ENCODE measurements at regions not wholly inside any gene's neighbourhood (a gene's known extent, or its start where the extent isn't known, plus 50 kb on each side); places are given as distances from the start of the nearest gene placed in this dataset.

DNA sequence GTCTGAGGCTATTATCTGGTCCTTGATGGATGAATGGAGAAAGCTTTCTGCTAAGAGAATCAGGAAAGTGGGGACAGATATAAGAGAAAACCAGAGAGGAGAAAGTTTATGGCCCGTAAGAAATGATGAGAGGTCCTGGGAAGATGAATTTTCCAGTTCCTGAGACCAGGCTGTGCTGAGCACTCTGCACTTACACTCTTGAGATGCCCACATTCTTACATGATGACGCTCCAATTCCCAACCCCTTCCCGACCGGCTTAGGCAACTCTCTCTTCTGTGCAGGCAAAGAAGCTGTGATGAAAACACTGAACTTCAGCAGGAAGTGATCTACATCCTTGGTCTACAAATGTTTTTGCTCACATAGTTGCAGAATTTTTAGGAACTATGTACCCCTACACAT, 417.0 kb downstream of the ARHGEF28 start:
- H3K27me3 Mint-ChIP-seq = peaks cover 0 to 3% of the 10 kb centered on the region in 2 donors
- ATAC-seq (no peak), DNase-seq (ENCODE audit: low spot score) (no peak)
- H3K27ac Mint-ChIP-seq = no peak overlapping the region
- H3K9me3 Mint-ChIP-seq = no peaks in the 10 kb centered on the region
- H3K4me3 Mint-ChIP-seq = no peak overlapping the region
- no peaks in the 10 kb centered on the region for H3K4me1 Mint-ChIP-seq (ENCODE audit: low read depth in 2 of 2)
- H3K36me3 Mint-ChIP-seq = no peaks in the 10 kb centered on the region

DNA sequence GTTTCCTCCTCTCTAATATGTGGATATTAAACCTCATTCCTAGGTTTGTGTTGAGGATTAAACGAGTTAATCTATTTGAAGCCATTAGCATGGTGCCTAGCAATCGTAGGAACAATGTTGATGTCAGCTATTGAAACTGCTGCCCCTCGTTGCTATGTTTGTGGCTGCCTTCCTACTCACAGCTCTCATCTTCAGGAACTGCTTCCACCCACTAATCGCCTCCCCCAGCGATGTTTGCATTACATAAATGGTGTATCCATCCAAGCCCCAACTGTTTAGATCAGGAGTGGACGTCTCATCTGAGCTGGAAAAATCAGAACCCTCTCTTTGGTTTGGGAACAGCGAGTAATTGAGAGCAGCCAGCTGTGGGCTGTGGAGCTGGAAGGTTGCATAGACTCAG, 416.6 kb downstream of the ARHGEF28 start:
- H3K4me1 Mint-ChIP-seq (ENCODE audit: low read depth in 2 of 2) = no peaks in the 10 kb centered on the region
- no peak overlapping the region for H3K4me3 Mint-ChIP-seq
- no peak for ATAC-seq
- no peak overlapping the region for H3K27ac Mint-ChIP-seq
- no peak for DNase-seq (ENCODE audit: low spot score)
- no peaks in the 10 kb centered on the region for H3K9me3 Mint-ChIP-seq
- peaks cover 0 to under 1% of the 10 kb centered on the region in 2 donors for H3K27me3 Mint-ChIP-seq
- H3K36me3 Mint-ChIP-seq = no peaks in the 10 kb centered on the region

- Mint-ChIP-seq H3K36me3 (no peaks in the 10 kb centered on the region), H3K27me3 (no peaks in the 10 kb centered on the region), H3K27ac (no peak overlapping the region), H3K4me3 (no peak overlapping the region), H3K4me1 (ENCODE audit: low read depth in 2 of 2) (no peaks in the 10 kb centered on the region), H3K9me3 (no peaks in the 10 kb centered on the region)
- ATAC-seq (no peak), DNase-seq (ENCODE audit: low spot score) (no peak)
These were observed 415.9 kb downstream of the ARHGEF28 start for GRCh38 chr5:74041913-74042312.

- H3K27ac Mint-ChIP-seq = no peak overlapping the region
- no peaks in the 10 kb centered on the region for H3K36me3 Mint-ChIP-seq
- H3K4me3 Mint-ChIP-seq = no peak overlapping the region
- peaks cover 0 to 6% of the 10 kb centered on the region in 2 donors for H3K4me1 Mint-ChIP-seq (ENCODE audit: low read depth in 2 of 2)
- H3K27me3 Mint-ChIP-seq = peaks cover 0 to 6% of the 10 kb centered on the region in 2 donors
- no peak for ATAC-seq
- H3K9me3 Mint-ChIP-seq = no peaks in the 10 kb centered on the region
- DNase-seq (ENCODE audit: low spot score) = no peak
These were observed 415.0 kb downstream of the ARHGEF28 start for GRCh38 chr5:74040811-74041491.

- Mint-ChIP-seq H3K27me3 (peaks cover 0 to 6% of the 10 kb centered on the region in 2 donors), H3K9me3 (no peaks in the 10 kb centered on the region), H3K27ac (no peak overlapping the region), H3K4me3 (no peak overlapping the region), H3K36me3 (no peaks in the 10 kb centered on the region), H3K4me1 (ENCODE audit: low read depth in 2 of 2) (peaks cover 0 to 6% of the 10 kb centered on the region in 2 donors)
- DNase-seq (ENCODE audit: low spot score) = no peak
- peak in 1 of 2 donors; percentile 26 for ATAC-seq
These were observed 414.1 kb downstream of the ARHGEF28 start for GRCh38 chr5:74040065-74040551.

DNA sequence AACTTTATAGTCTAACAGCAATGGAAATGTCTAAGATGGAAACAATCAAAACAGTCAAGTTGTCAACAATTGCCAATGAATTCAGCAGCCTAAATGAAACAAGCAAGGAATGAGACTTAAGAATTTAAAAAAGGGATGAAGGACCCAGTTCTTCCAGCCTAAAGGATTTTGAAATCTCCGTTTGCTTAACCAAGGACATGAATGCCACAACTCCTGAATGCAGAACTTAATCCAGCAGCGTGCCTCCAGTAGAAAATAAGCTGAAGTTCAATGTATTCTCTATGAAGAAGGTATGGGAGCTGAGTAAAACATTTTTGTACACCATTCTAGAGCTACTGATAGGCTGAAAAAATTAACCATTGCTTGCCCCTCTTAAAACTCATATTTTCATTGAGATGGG, 411.3 kb downstream of the ARHGEF28 start:
- no peak for DNase-seq (ENCODE audit: low spot score)
- Mint-ChIP-seq H3K27me3 (peaks cover 10 to 16% of the 10 kb centered on the region in 2 donors), H3K4me1 (ENCODE audit: low read depth in 2 of 2) (peaks cover 0 to 6% of the 10 kb centered on the region in 2 donors), H3K36me3 (no peaks in the 10 kb centered on the region), H3K9me3 (no peaks in the 10 kb centered on the region), H3K27ac (no peak overlapping the region), H3K4me3 (no peak overlapping the region)
- no peak for ATAC-seq

- Mint-ChIP-seq H3K4me3 (no peak overlapping the region), H3K36me3 (no peaks in the 10 kb centered on the region), H3K4me1 (ENCODE audit: low read depth in 2 of 2) (peaks cover 0 to 6% of the 10 kb centered on the region in 2 donors), H3K9me3 (no peaks in the 10 kb centered on the region), H3K27ac (no peak overlapping the region), H3K27me3 (peaks cover 10 to 18% of the 10 kb centered on the region in 2 donors)
- DNase-seq (ENCODE audit: low spot score) (no peak), ATAC-seq (peak in 1 of 2 donors; percentile 61)
These were observed 409.5 kb downstream of the ARHGEF28 start for GRCh38 chr5:74035521-74035937.

- no peaks in the 10 kb centered on the region for H3K9me3 Mint-ChIP-seq
- ATAC-seq = no peak
- peaks cover 0 to 6% of the 10 kb centered on the region in 2 donors for H3K4me1 Mint-ChIP-seq (ENCODE audit: low read depth in 2 of 2)
- no peak for DNase-seq (ENCODE audit: low spot score)
- peaks cover 16 to 26% of the 10 kb centered on the region in 2 donors for H3K27me3 Mint-ChIP-seq
- no peak overlapping the region for H3K27ac Mint-ChIP-seq
- no peaks in the 10 kb centered on the region for H3K36me3 Mint-ChIP-seq
- H3K4me3 Mint-ChIP-seq = no peak overlapping the region
These were observed 408.7 kb downstream of the ARHGEF28 start for GRCh38 chr5:74034733-74035132.

GRCh38 chr5:74032617-74033016, 406.6 kb downstream of the ARHGEF28 start:
- ATAC-seq = no peak
- peaks cover 19 to 27% of the 10 kb centered on the region in 2 donors for H3K27me3 Mint-ChIP-seq
- H3K27ac Mint-ChIP-seq = no peak overlapping the region
- no peaks in the 10 kb centered on the region for H3K9me3 Mint-ChIP-seq
- no peak for DNase-seq (ENCODE audit: low spot score)
- peaks cover 0 to 6% of the 10 kb centered on the region in 2 donors for H3K4me1 Mint-ChIP-seq (ENCODE audit: low read depth in 2 of 2)
- H3K36me3 Mint-ChIP-seq = no peaks in the 10 kb centered on the region
- H3K4me3 Mint-ChIP-seq = no peak overlapping the region

DNA sequence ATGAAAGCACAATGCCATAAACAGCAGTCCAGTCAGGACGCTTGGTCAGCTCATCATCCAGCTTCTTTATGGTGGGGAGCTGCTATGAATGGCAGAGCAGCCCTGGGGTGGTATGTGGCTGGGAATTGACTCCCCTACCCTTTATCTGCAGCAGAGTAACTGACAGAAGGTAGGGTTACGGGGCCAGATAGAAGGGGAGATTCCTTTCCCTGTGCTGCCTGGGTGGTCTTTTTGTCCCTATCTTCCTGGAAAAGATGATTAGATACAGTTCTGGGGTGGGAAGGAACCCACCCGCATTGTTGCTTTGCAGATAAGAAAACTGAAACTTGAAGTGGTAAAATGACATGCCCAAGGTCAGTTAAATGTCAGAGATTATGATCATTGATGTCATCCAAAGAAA, 405.5 kb downstream of the ARHGEF28 start:
- ATAC-seq (no peak), DNase-seq (ENCODE audit: low spot score) (no peak)
- H3K9me3 Mint-ChIP-seq = no peaks in the 10 kb centered on the region
- H3K27me3 Mint-ChIP-seq = peaks cover 19 to 26% of the 10 kb centered on the region in 2 donors
- no peaks in the 10 kb centered on the region for H3K36me3 Mint-ChIP-seq
- no peak overlapping the region for H3K4me3 Mint-ChIP-seq
- H3K4me1 Mint-ChIP-seq (ENCODE audit: low read depth in 2 of 2) = peaks cover 0 to 6% of the 10 kb centered on the region in 2 donors
- H3K27ac Mint-ChIP-seq = no peak overlapping the region

DNA sequence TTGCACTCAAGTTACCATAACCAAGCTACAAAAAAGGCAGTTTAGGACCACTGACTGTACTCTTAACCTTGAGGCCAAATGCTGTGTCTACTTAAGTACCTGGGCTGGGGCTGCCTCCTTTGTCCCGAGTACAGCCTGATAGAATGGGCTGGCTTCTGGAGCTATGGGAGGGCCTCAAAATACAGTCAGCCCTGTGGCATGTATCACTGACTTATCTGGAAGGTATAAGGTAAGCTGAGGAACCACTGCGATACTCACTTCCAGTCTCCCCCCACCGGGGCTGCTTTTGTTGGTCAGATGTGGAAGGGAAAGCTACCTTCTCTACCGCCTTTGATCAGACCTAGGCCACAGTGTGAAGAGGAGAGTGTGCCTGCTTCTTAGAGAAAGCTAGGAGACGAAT, 404.8 kb downstream of the ARHGEF28 start:
- ATAC-seq (peak in 1 of 2 donors; percentile 11), DNase-seq (ENCODE audit: low spot score) (no peak)
- no peak overlapping the region for H3K4me3 Mint-ChIP-seq
- no peaks in the 10 kb centered on the region for H3K9me3 Mint-ChIP-seq
- no peak overlapping the region for H3K27ac Mint-ChIP-seq
- H3K36me3 Mint-ChIP-seq = no peaks in the 10 kb centered on the region
- no peaks in the 10 kb centered on the region for H3K4me1 Mint-ChIP-seq (ENCODE audit: low read depth in 2 of 2)
- peaks cover 19 to 23% of the 10 kb centered on the region in 2 donors for H3K27me3 Mint-ChIP-seq

- Mint-ChIP-seq H3K27ac (no peak overlapping the region), H3K9me3 (no peaks in the 10 kb centered on the region), H3K4me3 (no peak overlapping the region), H3K36me3 (no peaks in the 10 kb centered on the region), H3K27me3 (peaks cover 19 to 27% of the 10 kb centered on the region in 2 donors), H3K4me1 (ENCODE audit: low read depth in 2 of 2) (no peaks in the 10 kb centered on the region)
- DNase-seq (ENCODE audit: low spot score) (no peak), ATAC-seq (no peak)
These were observed 404.4 kb downstream of the ARHGEF28 start for GRCh38 chr5:74030371-74030770.

DNA sequence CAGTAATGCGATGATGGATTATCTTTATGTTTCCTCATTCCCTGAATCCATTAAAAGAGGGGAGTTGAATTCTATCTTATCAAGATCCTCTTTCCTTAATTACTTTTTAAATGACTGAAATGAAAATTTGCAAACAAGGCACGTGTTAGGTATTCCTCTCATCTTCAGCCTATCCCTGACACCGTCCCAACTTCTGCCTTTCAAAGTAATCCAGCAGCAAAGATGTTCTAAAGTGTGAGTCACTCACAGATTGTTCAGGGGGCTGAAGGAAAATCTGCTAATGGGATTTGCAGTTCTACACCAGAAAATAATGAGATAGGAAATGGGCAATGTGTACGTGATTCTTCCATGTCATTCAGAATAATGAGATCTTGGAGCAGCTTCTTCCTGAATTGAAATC, 403.0 kb downstream of the ARHGEF28 start:
- no peak overlapping the region for H3K4me3 Mint-ChIP-seq
- H3K9me3 Mint-ChIP-seq = no peaks in the 10 kb centered on the region
- no peak for DNase-seq (ENCODE audit: low spot score)
- no peak for ATAC-seq
- H3K27me3 Mint-ChIP-seq = peaks cover 15 to 30% of the 10 kb centered on the region in 2 donors
- H3K36me3 Mint-ChIP-seq = no peaks in the 10 kb centered on the region
- no peaks in the 10 kb centered on the region for H3K4me1 Mint-ChIP-seq (ENCODE audit: low read depth in 2 of 2)
- no peak overlapping the region for H3K27ac Mint-ChIP-seq

DNA sequence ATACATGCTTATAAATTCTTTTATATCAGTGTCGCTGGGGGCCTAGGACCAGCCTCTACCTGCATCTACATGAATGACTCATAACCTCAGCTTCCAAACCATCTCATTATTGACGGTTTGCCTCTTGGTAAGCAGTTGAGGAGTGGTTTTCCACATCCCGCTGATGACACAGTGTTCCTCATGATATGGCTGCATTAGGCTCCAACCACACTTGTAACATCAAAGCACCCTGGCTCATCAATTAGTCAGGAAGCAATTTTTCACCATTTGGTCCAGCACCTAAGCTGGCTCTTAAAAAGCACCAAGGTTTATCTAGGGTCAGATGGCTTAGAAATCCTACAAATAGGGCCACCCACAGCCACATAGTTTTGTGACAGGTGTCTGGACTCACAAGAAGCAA, 402.4 kb downstream of the ARHGEF28 start:
- H3K27ac Mint-ChIP-seq = no peak overlapping the region
- ATAC-seq (no peak), DNase-seq (ENCODE audit: low spot score) (no peak)
- H3K4me1 Mint-ChIP-seq (ENCODE audit: low read depth in 2 of 2) = no peaks in the 10 kb centered on the region
- H3K9me3 Mint-ChIP-seq = no peaks in the 10 kb centered on the region
- no peaks in the 10 kb centered on the region for H3K36me3 Mint-ChIP-seq
- peaks cover 20 to 35% of the 10 kb centered on the region in 2 donors for H3K27me3 Mint-ChIP-seq
- no peak overlapping the region for H3K4me3 Mint-ChIP-seq
